GM12873 (cell line): ENCODE measurements at regions not wholly inside any gene's neighbourhood (a gene's known extent, or its start where the extent isn't known, plus 50 kb on each side); places are given as distances from the start of the nearest gene placed in this dataset.

ENCODE experiments used
- CTCF ChIP-seq: IDR thresholded peaks from 2 replicates; pipeline ENCODE4 v1.5.1; 2012; ENCODE audit warnings: low read depth, mild to moderate bottlenecking, moderate library complexity, low read length, control low read depth; ENCODE audit not compliant: insufficient read depth; ENCODE audit errors: missing control alignments

- TF ChIP-seq CTCF = no peak
Observed at GRCh38 chr2:183656121-183656520, 531.9 kb downstream of the NUP35 start.

- TF ChIP-seq CTCF = no peak
Observed at GRCh38 chr2:183665425-183665824, 541.2 kb downstream of the NUP35 start.

- no peak for TF ChIP-seq CTCF
Observed at GRCh38 chr2:183666031-183666430, 541.8 kb downstream of the NUP35 start.

- no peak for TF ChIP-seq CTCF
Observed at GRCh38 chr2:183671233-183671632, 547.0 kb downstream of the NUP35 start.

GRCh38 chr2:183678908-183679307, 554.7 kb downstream of the NUP35 start:
- no peak for TF ChIP-seq CTCF

- TF ChIP-seq CTCF = no peak
Observed at GRCh38 chr2:183680573-183680972, 556.3 kb downstream of the NUP35 start.

GRCh38 chr2:183684686-183685085, 560.4 kb downstream of the NUP35 start:
- TF ChIP-seq CTCF = no peak
